Caco-2 (cell line): ENCODE measurements at regions not wholly inside any gene's neighbourhood (a gene's known extent, or its start where the extent isn't known, plus 50 kb on each side); places are given as distances from the start of the nearest gene placed in this dataset.

Experiments
- BruUV-seq: library from RNA; stranded (reverse); fragments of 400-500 nt; replicated peaks from 2 replicates; lab custom pipeline; 2021; lab: Mats Ljungman, UMichigan
- CTCF ChIA-PET: fragments of 300-600 bp; sonication (Branson Sonifier 250); formaldehyde crosslinking; loops from one replicate; lab custom pipeline; 2022; ENCODE audit warnings: antibody characterized with exemption; lab: Charles Lee
- POLR2A ChIA-PET: fragments of 300-600 bp; sonication (Branson Sonifier 250); formaldehyde crosslinking; loops from one replicate; lab custom pipeline; 2022; ENCODE audit warnings: antibody characterized with exemption; lab: Charles Lee
- DNase-seq, 2 experiments: peaks; one replicate each; pipeline versions ENCODE4 v3.0.0 to v3.0.0-alpha.2; 2020 to 2022
- H3K27me3 ChIP-seq: replicated peaks from 2 replicates; pipeline ENCODE4 v1.6.0; 2011; ENCODE audit warnings: low read length; ENCODE audit not compliant: control insufficient read depth, insufficient read depth
- H3K36me3 ChIP-seq: 2 replicates; pipeline ENCODE4 v1.5.1; 2011; ENCODE audit warnings: low read length; ENCODE audit not compliant: control insufficient read depth, insufficient read depth
- H3K4me1 ChIP-seq: fragments of 250-450 bp; sonication (Bioruptor Pico); 2 replicates; pipeline ENCODE4 v1.5.1; 2020; ENCODE audit warnings: mild to moderate bottlenecking
- H3K4me3 ChIP-seq: 2 replicates; pipeline ENCODE4 v1.5.1; 2011; ENCODE audit warnings: low read depth, mild to moderate bottlenecking, control low read depth, low read length
- H3K9me3 ChIP-seq: fragments of 250-450 bp; sonication (Bioruptor Pico); 2 replicates; pipeline ENCODE4 v1.5.1; 2020; ENCODE audit warnings: mild to moderate bottlenecking, moderate library complexity
- H3K27ac Mint-ChIP-seq: one replicate; pipeline ENCODE4 v1.8.0; 2022; ENCODE audit warnings: mixed read lengths; ENCODE audit not compliant: unreplicated experiment
- H3K27me3 Mint-ChIP-seq: one replicate; pipeline ENCODE4 v1.8.0; 2022; ENCODE audit warnings: mixed read lengths; ENCODE audit not compliant: insufficient read depth, unreplicated experiment
- H3K36me3 Mint-ChIP-seq: one replicate; pipeline ENCODE4 v1.8.0; 2022; ENCODE audit warnings: mild to moderate bottlenecking, mixed read lengths; ENCODE audit not compliant: insufficient read depth, unreplicated experiment
- H3K4me1 Mint-ChIP-seq: one replicate; pipeline ENCODE4 v1.8.0; 2022; ENCODE audit warnings: low read depth, mixed read lengths; ENCODE audit not compliant: unreplicated experiment
- H3K4me3 Mint-ChIP-seq: one replicate; pipeline ENCODE4 v1.8.0; 2022; ENCODE audit warnings: mild to moderate bottlenecking, moderate library complexity, mixed read lengths; ENCODE audit not compliant: unreplicated experiment
- H3K9me3 Mint-ChIP-seq: one replicate; pipeline ENCODE4 v1.8.0; 2022; ENCODE audit warnings: mixed read lengths; ENCODE audit not compliant: unreplicated experiment
- CTCF ChIP-seq, 2 experiments: fragments of 200-600 bp in 1 of 2; IDR thresholded peaks; 1 replicate in 1 of 2; 2 replicates in 1 of 2; pipeline versions ENCODE4 v1.5.1 to v1.8.0; 2011 to 2022; ENCODE audit warnings: antibody characterized with exemption in 1 of 2, control low read depth in 1 of 2, inconsistent platforms in 1 of 2, low read depth in 1 of 2, low read length in 1 of 2, mild to moderate bottlenecking in 1 of 2, moderate library complexity in 1 of 2; ENCODE audit not compliant: insufficient read depth in 1 of 2, severe bottlenecking in 1 of 2, unreplicated experiment in 1 of 2
- intact Hi-C: fragments of 100-400 bp; cut with micrococcal nuclease; formaldehyde crosslinking; loops from one replicate; pipeline ENCODE4 v1.10.0; 2022; ENCODE audit not compliant: unreplicated experiment

DNA sequence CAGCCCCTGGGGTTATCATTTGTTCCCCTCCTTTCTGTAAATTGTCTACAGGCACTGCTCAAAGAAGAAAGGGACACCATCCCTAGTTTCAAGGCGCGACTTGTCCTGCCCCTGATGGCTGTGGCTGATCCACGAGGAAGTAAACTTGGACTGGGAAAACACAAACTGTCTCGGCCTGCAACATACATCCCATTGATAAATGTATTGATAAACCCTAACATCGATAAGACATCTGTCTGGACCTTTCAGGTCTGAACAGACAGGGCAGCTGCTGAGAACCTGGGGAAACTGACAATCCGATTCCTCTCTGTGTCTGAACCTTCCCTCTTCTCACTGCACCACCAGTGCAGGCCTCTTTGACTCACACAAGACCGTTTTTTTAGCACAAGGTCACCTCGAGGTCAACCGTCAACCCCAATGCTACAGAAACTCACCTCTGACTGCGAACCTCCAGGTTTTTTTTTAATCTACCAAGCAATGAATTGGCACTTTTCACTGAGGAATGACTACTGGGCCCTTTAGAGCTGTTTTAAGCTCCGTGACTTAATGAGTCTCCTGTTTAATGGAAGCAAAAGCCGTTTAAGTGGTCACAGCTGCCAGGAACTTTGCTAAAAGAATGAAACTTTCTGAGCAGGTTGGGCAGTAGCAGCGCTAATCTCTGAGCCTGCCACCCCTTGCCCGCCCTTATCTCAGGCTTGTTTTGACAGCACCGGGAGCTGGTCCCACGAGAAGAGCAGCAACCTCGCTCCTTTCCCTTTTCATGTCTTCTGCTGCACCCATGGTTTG, 203.8 kb upstream of the TMEM45B start:
- H3K4me1 Mint-ChIP-seq = no peaks in the 10 kb centered on the region
- ChIA-PET CTCF (interaction anchor here (0.8 kb wide), 1 partner anchor 15 kb away, joined by 3 read pairs; no protein-coding TSS in a partner anchor), POLR2A (no interaction called here)
- H3K36me3 ChIP-seq = no peaks in the 10 kb centered on the region
- DNase-seq = no peak
- no peak overlapping the region for H3K4me3 Mint-ChIP-seq
- H3K27ac Mint-ChIP-seq = no peak overlapping the region
- intact Hi-C loops = no loop called here
- no peaks in the 10 kb centered on the region for H3K9me3 ChIP-seq
- H3K4me1 ChIP-seq = no peaks in the 10 kb centered on the region
- no peak overlapping the region for H3K4me3 ChIP-seq
- H3K27me3 Mint-ChIP-seq = no peaks in the 10 kb centered on the region
- no peaks in the 10 kb centered on the region for H3K9me3 Mint-ChIP-seq
- peaks cover 4% of the 10 kb centered on the region for H3K36me3 Mint-ChIP-seq
- H3K27me3 ChIP-seq = no peaks in the 10 kb centered on the region
- TF ChIP-seq CTCF (IDR thresholded peaks at IDR 0.05; ENCODE audit: insufficient read depth in 1 of 2, low read depth in 1 of 2, low read length in 1 of 2, severe bottlenecking in 1 of 2, unreplicated experiment in 1 of 2) = no peak
- BruUV-seq = no TSS peak

GRCh38 chr11:129612447-129612961, 203.1 kb upstream of the TMEM45B start:
- Mint-ChIP-seq H3K4me3 (no peak overlapping the region), H3K27me3 (no peaks in the 10 kb centered on the region), H3K4me1 (no peaks in the 10 kb centered on the region), H3K27ac (no peak overlapping the region), H3K9me3 (no peaks in the 10 kb centered on the region), H3K36me3 (peaks cover 4% of the 10 kb centered on the region)
- intact Hi-C loops = no loop called here
- H3K9me3 ChIP-seq = no peaks in the 10 kb centered on the region
- BruUV-seq = no TSS peak
- H3K4me3 ChIP-seq = no peak overlapping the region
- TF ChIP-seq CTCF (IDR thresholded peaks at IDR 0.05; ENCODE audit: insufficient read depth in 1 of 2, low read depth in 1 of 2, low read length in 1 of 2, severe bottlenecking in 1 of 2, unreplicated experiment in 1 of 2) = no peak
- ChIA-PET POLR2A (no interaction called here), CTCF (interaction anchor here (0.8 to 1.0 kb wide), 2 partner anchors 14 to 237 kb away, joined by 3 read pairs; partner anchors contain the start of gene BARX2)
- H3K4me1 ChIP-seq = no peaks in the 10 kb centered on the region
- no peak for DNase-seq
- no peaks in the 10 kb centered on the region for H3K36me3 ChIP-seq
- H3K27me3 ChIP-seq = no peaks in the 10 kb centered on the region

- CTCF ChIA-PET = interaction anchor here (1.0 kb wide), 1 partner anchor 237 kb away, joined by 3 read pairs; the partner anchor contains the start of gene BARX2
These were observed 202.6 kb upstream of the TMEM45B start for GRCh38 chr11:129613071-129613470.

More at GRCh38 chr11:129613071-129613470, 202.6 kb upstream of the TMEM45B start:
- H3K27me3 ChIP-seq = no peaks in the 10 kb centered on the region
- intact Hi-C loops = loop anchor here (1.0 kb wide), 3 partner anchors 203 to 249 kb away; no protein-coding TSS in a partner anchor
- no peak overlapping the region for H3K4me3 ChIP-seq
- no peaks in the 10 kb centered on the region for H3K9me3 Mint-ChIP-seq
- POLR2A ChIA-PET = no interaction called here
- no peak for DNase-seq
- no peaks in the 10 kb centered on the region for H3K27me3 Mint-ChIP-seq
- no peaks in the 10 kb centered on the region for H3K9me3 ChIP-seq
- H3K4me3 Mint-ChIP-seq = no peak overlapping the region
- no peak for TF ChIP-seq CTCF (IDR thresholded peaks at IDR 0.05; ENCODE audit: insufficient read depth in 1 of 2, low read depth in 1 of 2, low read length in 1 of 2, severe bottlenecking in 1 of 2, unreplicated experiment in 1 of 2)
- H3K36me3 Mint-ChIP-seq = peaks cover 2% of the 10 kb centered on the region
- H3K36me3 ChIP-seq = no peaks in the 10 kb centered on the region
- no peaks in the 10 kb centered on the region for H3K4me1 ChIP-seq
- no peaks in the 10 kb centered on the region for H3K4me1 Mint-ChIP-seq
- BruUV-seq = no TSS peak
- H3K27ac Mint-ChIP-seq = no peak overlapping the region
